ENCODE measurements at regions not wholly inside any gene's neighbourhood (a gene's known extent, or its start where the extent isn't known, plus 50 kb on each side); places are given as distances from the start of the nearest gene placed in this dataset.

DNA sequence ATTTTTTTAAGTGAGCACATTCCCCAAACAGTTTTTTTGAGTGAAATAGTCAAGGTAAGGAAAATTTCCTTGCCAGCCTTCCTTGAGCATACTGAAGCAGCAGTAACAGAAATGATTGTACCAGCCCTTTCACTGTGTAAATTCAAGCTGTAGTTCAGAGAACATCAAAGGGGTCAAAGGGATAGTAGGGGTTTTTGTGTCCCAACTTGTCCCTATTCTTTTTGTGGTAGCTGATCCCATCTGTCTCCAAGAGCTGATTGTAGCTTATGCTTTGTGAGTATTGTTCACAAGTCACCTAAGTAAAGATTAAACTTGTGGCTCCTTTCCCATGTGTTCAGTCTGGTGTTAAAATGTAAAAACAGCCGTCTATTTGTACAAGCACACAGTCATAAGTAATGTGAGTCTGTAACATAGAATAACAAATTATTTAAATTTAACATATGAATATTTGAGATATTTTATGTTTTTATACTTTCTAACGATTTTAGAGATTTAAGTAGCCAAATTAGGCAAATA, 185.0 kb downstream of the CENPW start:
- H3K27ac ChIP-seq (ENCODE audit: low read depth, low read length) = no peak overlapping the region
- H3K9me3 ChIP-seq (ENCODE audit: control insufficient read depth, insufficient read depth, low read length) = no peaks in the 10 kb centered on the region
- no peaks in the 10 kb centered on the region for H3K4me1 ChIP-seq (ENCODE audit: control insufficient read depth, insufficient read depth, low read length)
- DNase-seq (ENCODE audit: low read depth in 4 of 6, low spot score in 6 of 6) = no peak
- H3K36me3 ChIP-seq (ENCODE audit: control insufficient read depth, insufficient read depth, low read length) = no peaks in the 10 kb centered on the region
- H3K27me3 ChIP-seq (ENCODE audit: control insufficient read depth, insufficient read depth, low read length) = no peaks in the 10 kb centered on the region
- WGBS (ENCODE audit: insufficient coverage) = no CpG with 5 or more reads among the region's 2 CpGs
- H3K4me3 ChIP-seq (ENCODE audit: low read depth, low read length) = no peak overlapping the region

- no peaks in the 10 kb centered on the region for H3K9me3 ChIP-seq (ENCODE audit: control insufficient read depth, insufficient read depth, low read length)
- WGBS (ENCODE audit: insufficient coverage) = no CpG with 5 or more reads among the region's 2 CpGs
- no peaks in the 10 kb centered on the region for H3K27me3 ChIP-seq (ENCODE audit: control insufficient read depth, insufficient read depth, low read length)
- no peaks in the 10 kb centered on the region for H3K36me3 ChIP-seq (ENCODE audit: control insufficient read depth, insufficient read depth, low read length)
- DNase-seq (ENCODE audit: low read depth in 4 of 6, low spot score in 6 of 6) = no peak
- no peaks in the 10 kb centered on the region for H3K4me1 ChIP-seq (ENCODE audit: control insufficient read depth, insufficient read depth, low read length)
- no peak overlapping the region for H3K4me3 ChIP-seq (ENCODE audit: low read depth, low read length)
- H3K27ac ChIP-seq (ENCODE audit: low read depth, low read length) = no peak overlapping the region
Measured at GRCh38 chr6:126526547-126526946, 186.6 kb downstream of the CENPW start.

DNA sequence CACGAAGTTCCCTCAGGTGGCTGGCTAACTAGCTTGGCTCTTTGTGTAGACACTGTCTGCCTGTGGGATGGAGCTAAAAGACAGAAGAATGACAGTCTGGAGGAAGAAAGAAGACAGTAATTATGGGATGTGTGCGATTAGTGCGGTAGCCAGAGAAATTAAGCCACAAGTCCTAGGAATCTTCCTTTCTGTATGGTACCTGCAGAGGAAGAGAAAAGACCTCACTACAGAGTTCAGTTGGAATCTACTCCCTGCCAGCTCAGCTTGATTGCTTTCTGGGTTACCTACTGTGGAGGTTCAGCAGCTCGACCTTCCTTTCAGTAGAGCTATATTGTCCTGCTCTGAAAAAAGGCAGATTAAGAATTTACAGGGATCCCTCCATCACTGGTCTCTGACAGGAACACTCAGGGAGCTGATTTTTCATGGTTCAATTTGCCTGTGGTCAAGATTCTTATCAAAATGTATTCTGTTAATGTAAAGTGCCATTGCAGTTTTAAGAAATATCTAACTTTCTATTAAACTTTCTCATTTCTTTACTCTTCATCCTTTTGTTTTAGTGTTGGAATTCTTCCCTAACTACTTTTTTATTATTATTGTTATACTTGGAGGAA, 187.2 kb downstream of the CENPW start:
- Histone ChIP-seq H3K9me3 (ENCODE audit: control insufficient read depth, insufficient read depth, low read length) (no peaks in the 10 kb centered on the region), H3K4me3 (ENCODE audit: low read depth, low read length) (no peak overlapping the region), H3K4me1 (ENCODE audit: control insufficient read depth, insufficient read depth, low read length) (no peaks in the 10 kb centered on the region), H3K27me3 (ENCODE audit: control insufficient read depth, insufficient read depth, low read length) (no peaks in the 10 kb centered on the region), H3K36me3 (ENCODE audit: control insufficient read depth, insufficient read depth, low read length) (no peaks in the 10 kb centered on the region), H3K27ac (ENCODE audit: low read depth, low read length) (no peak overlapping the region)
- peak in 1 of 6 donors; percentile 16 for DNase-seq (ENCODE audit: low read depth in 4 of 6, low spot score in 6 of 6)
- 20% methylated on average over 3 of the region's 4 CpGs for WGBS (ENCODE audit: insufficient coverage)

DNA sequence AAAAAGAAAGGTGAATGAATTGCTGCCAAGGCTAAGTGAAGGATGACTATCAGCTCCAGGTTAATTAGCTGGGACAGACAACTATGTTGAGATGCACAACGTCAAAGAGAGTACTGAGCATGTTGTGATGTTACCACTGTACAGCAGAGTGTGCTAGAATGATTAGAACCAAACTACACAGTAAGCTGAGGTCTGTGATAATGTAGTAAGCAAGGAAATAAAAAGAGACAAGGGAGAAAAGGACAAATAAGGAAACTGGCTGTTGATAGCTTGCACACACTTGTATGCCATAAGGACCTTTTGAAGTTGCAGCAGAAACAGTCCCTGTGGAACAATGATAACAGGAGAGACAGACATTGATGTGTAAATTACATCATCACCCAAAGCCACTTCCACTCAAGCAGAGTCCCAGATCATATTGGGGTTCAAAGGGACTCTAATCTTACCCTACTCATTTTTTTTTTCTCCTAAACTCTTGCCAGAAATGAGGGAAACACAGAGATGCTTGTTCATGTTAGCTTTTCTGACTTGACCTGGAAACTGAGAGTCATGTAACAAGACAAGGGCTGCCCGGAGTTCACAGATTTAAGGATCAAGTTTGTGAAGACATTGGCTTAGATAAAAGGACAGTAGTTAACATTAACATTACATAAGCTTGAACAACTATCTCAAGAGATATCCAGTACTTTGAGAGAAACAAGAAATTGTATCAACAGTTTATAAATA, 189.9 kb downstream of the CENPW start:
- no peaks in the 10 kb centered on the region for H3K4me1 ChIP-seq (ENCODE audit: control insufficient read depth, insufficient read depth, low read length)
- WGBS (ENCODE audit: insufficient coverage) = 80% methylated on average over 1 of the region's 2 CpGs
- H3K4me3 ChIP-seq (ENCODE audit: low read depth, low read length) = no peak overlapping the region
- no peaks in the 10 kb centered on the region for H3K27me3 ChIP-seq (ENCODE audit: control insufficient read depth, insufficient read depth, low read length)
- no peaks in the 10 kb centered on the region for H3K9me3 ChIP-seq (ENCODE audit: control insufficient read depth, insufficient read depth, low read length)
- no peaks in the 10 kb centered on the region for H3K36me3 ChIP-seq (ENCODE audit: control insufficient read depth, insufficient read depth, low read length)
- no peak overlapping the region for H3K27ac ChIP-seq (ENCODE audit: low read depth, low read length)
- DNase-seq (ENCODE audit: low read depth in 4 of 6, low spot score in 6 of 6) = peak in 1 of 6 donors; percentile 21

DNA sequence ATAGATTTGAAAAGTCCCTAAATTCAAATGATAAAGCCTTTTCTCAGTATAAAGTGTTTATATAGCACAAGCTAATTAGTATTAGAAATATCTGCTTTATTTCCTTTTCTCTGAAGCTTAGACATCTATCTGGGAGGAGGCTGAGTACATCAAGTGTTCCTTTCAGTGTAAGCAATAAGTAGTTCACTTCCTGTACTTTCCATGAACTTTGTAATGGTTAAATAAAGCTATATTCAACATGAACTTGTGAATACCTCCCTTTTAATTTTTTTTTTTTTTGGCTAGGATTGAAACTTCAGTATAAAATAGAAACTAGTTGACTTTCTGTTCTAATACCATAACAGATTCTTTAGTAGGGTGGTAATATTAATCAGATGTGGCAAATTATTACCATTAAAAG, 190.9 kb downstream of the CENPW start:
- Histone ChIP-seq H3K9me3 (ENCODE audit: control insufficient read depth, insufficient read depth, low read length) (no peaks in the 10 kb centered on the region), H3K4me1 (ENCODE audit: control insufficient read depth, insufficient read depth, low read length) (no peaks in the 10 kb centered on the region), H3K27me3 (ENCODE audit: control insufficient read depth, insufficient read depth, low read length) (no peaks in the 10 kb centered on the region), H3K36me3 (ENCODE audit: control insufficient read depth, insufficient read depth, low read length) (no peaks in the 10 kb centered on the region), H3K4me3 (ENCODE audit: low read depth, low read length) (no peak overlapping the region), H3K27ac (ENCODE audit: low read depth, low read length) (no peak overlapping the region)
- no peak for DNase-seq (ENCODE audit: low read depth in 4 of 6, low spot score in 6 of 6)

DNA sequence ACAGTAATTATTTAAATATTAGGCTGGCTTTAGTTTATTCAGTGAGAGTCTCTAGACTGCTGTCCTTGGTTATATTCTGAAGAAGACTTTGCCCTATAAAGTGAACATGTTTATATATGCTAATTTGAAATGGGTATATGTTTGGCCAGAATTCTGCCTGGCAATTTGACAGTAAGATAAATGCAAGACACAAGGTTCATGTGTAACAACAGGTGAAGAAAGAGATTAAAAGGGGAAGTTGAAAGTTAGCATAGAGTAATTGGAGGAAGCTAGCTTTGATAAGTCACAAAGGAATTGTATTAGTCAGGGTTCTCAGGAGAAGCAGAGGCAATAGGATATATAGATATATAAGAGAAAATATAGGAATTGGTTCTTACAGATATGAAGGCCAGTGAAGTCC, 191.4 kb downstream of the CENPW start:
- H3K36me3 ChIP-seq (ENCODE audit: control insufficient read depth, insufficient read depth, low read length) = no peaks in the 10 kb centered on the region
- no peaks in the 10 kb centered on the region for H3K4me1 ChIP-seq (ENCODE audit: control insufficient read depth, insufficient read depth, low read length)
- no peaks in the 10 kb centered on the region for H3K27me3 ChIP-seq (ENCODE audit: control insufficient read depth, insufficient read depth, low read length)
- H3K4me3 ChIP-seq (ENCODE audit: low read depth, low read length) = no peak overlapping the region
- H3K9me3 ChIP-seq (ENCODE audit: control insufficient read depth, insufficient read depth, low read length) = no peaks in the 10 kb centered on the region
- H3K27ac ChIP-seq (ENCODE audit: low read depth, low read length) = no peak overlapping the region
- DNase-seq (ENCODE audit: low read depth in 4 of 6, low spot score in 6 of 6) = no peak

- no peak for DNase-seq (ENCODE audit: low read depth in 4 of 6, low spot score in 6 of 6)
- Histone ChIP-seq H3K36me3 (ENCODE audit: control insufficient read depth, insufficient read depth, low read length) (no peaks in the 10 kb centered on the region), H3K4me3 (ENCODE audit: low read depth, low read length) (no peak overlapping the region), H3K9me3 (ENCODE audit: control insufficient read depth, insufficient read depth, low read length) (no peaks in the 10 kb centered on the region), H3K4me1 (ENCODE audit: control insufficient read depth, insufficient read depth, low read length) (no peaks in the 10 kb centered on the region), H3K27ac (ENCODE audit: low read depth, low read length) (no peak overlapping the region), H3K27me3 (ENCODE audit: control insufficient read depth, insufficient read depth, low read length) (no peaks in the 10 kb centered on the region)
- 100% methylated on average over 1 of the region's 1 CpG for WGBS (ENCODE audit: insufficient coverage)
Measured at GRCh38 chr6:126531840-126532239, 191.9 kb downstream of the CENPW start.

- Histone ChIP-seq H3K4me3 (ENCODE audit: low read depth, low read length) (no peak overlapping the region), H3K4me1 (ENCODE audit: control insufficient read depth, insufficient read depth, low read length) (no peaks in the 10 kb centered on the region), H3K9me3 (ENCODE audit: control insufficient read depth, insufficient read depth, low read length) (no peaks in the 10 kb centered on the region), H3K36me3 (ENCODE audit: control insufficient read depth, insufficient read depth, low read length) (no peaks in the 10 kb centered on the region), H3K27me3 (ENCODE audit: control insufficient read depth, insufficient read depth, low read length) (no peaks in the 10 kb centered on the region), H3K27ac (ENCODE audit: low read depth, low read length) (no peak overlapping the region)
- no peak for DNase-seq (ENCODE audit: low read depth in 4 of 6, low spot score in 6 of 6)
- no CpG with 5 or more reads among the region's 2 CpGs for WGBS (ENCODE audit: insufficient coverage)
Measured at GRCh38 chr6:126534401-126534800, 194.5 kb downstream of the CENPW start.

DNA sequence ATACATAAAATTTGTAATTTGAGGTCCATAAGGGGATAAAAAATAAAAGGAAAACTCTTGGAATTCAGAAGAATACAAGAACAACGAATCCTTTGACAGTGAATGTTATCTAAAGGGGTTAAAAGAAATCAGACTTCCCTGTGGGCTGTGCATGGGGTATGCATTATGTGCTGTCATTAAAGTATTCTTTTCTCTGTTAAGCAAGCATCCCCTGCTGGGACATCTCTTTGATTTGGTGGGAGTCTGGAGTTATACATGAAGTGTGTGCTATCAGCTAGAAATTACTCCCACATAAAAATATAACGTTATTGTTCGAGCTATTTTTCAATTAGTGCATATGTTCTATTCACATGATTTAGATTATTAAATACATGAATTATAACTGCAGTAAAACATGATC, 195.2 kb downstream of the CENPW start:
- H3K4me1 ChIP-seq (ENCODE audit: control insufficient read depth, insufficient read depth, low read length) = no peaks in the 10 kb centered on the region
- H3K36me3 ChIP-seq (ENCODE audit: control insufficient read depth, insufficient read depth, low read length) = no peaks in the 10 kb centered on the region
- no peaks in the 10 kb centered on the region for H3K27me3 ChIP-seq (ENCODE audit: control insufficient read depth, insufficient read depth, low read length)
- H3K27ac ChIP-seq (ENCODE audit: low read depth, low read length) = no peak overlapping the region
- WGBS (ENCODE audit: insufficient coverage) = no CpG with 5 or more reads among the region's 3 CpGs
- DNase-seq (ENCODE audit: low read depth in 4 of 6, low spot score in 6 of 6) = no peak
- H3K9me3 ChIP-seq (ENCODE audit: control insufficient read depth, insufficient read depth, low read length) = no peaks in the 10 kb centered on the region
- no peak overlapping the region for H3K4me3 ChIP-seq (ENCODE audit: low read depth, low read length)

DNA sequence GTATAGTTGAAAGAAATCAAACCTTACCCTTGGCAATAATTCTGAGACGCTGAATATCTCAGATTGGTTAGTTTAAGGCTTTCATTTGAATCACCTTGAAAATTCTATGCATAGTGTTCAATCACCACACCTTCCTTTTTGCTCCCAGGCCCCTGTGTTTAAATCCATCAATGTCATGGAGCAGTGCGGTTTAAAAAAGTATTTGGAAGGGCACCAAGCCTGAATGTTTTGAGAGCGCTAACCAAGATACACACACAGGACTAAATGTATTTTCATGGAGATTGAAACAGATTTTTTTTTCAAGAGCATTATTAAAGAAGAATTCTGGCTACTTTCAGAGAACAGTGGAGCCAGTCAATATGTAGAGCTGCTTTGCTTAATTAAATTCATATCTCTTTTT, 195.7 kb downstream of the CENPW start:
- no CpG with 5 or more reads among the region's 3 CpGs for WGBS (ENCODE audit: insufficient coverage)
- Histone ChIP-seq H3K27ac (ENCODE audit: low read depth, low read length) (no peak overlapping the region), H3K27me3 (ENCODE audit: control insufficient read depth, insufficient read depth, low read length) (no peaks in the 10 kb centered on the region), H3K4me3 (ENCODE audit: low read depth, low read length) (no peak overlapping the region), H3K36me3 (ENCODE audit: control insufficient read depth, insufficient read depth, low read length) (no peaks in the 10 kb centered on the region), H3K9me3 (ENCODE audit: control insufficient read depth, insufficient read depth, low read length) (no peaks in the 10 kb centered on the region), H3K4me1 (ENCODE audit: control insufficient read depth, insufficient read depth, low read length) (no peaks in the 10 kb centered on the region)
- peak in 1 of 6 donors; percentile 62 for DNase-seq (ENCODE audit: low read depth in 4 of 6, low spot score in 6 of 6)
